ENCODE measurements at regions not wholly inside any gene's neighbourhood (a gene's known extent, or its start where the extent isn't known, plus 50 kb on each side); places are given as distances from the start of the nearest gene placed in this dataset.

DNA sequence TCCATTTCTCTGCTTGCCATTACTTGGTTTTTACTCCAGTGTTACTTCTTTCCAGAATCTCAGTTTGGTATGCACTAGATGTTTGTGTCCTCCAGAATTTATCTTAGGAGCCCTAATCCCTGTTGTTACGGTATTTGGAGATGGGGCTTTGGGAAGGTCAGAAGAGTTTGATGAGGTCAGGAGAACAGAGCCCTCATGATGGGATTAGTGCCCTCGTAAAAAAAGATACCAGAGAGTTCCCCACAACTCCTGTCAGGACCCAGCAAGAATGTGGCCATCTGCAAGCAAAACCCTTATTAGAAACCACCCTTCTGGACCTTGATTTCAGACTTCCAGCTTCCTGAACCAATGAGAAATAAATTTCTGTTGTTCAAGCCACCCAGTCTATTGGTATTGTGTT is 98.0 kb downstream of the ADAMTS1 start:
- Mint-ChIP-seq H3K4me1 (ENCODE audit: low read depth, unreplicated experiment) (no peaks in the 10 kb centered on the region), H3K4me3 (ENCODE audit: unreplicated experiment) (no peak overlapping the region), H3K27ac (ENCODE audit: unreplicated experiment) (no peak overlapping the region), H3K36me3 (ENCODE audit: unreplicated experiment) (no peaks in the 10 kb centered on the region), H3K27me3 (ENCODE audit: unreplicated experiment) (no peaks in the 10 kb centered on the region), H3K9me3 (ENCODE audit: unreplicated experiment) (peaks cover 2% of the 10 kb centered on the region)
- TF ChIP-seq, protein P1, sequence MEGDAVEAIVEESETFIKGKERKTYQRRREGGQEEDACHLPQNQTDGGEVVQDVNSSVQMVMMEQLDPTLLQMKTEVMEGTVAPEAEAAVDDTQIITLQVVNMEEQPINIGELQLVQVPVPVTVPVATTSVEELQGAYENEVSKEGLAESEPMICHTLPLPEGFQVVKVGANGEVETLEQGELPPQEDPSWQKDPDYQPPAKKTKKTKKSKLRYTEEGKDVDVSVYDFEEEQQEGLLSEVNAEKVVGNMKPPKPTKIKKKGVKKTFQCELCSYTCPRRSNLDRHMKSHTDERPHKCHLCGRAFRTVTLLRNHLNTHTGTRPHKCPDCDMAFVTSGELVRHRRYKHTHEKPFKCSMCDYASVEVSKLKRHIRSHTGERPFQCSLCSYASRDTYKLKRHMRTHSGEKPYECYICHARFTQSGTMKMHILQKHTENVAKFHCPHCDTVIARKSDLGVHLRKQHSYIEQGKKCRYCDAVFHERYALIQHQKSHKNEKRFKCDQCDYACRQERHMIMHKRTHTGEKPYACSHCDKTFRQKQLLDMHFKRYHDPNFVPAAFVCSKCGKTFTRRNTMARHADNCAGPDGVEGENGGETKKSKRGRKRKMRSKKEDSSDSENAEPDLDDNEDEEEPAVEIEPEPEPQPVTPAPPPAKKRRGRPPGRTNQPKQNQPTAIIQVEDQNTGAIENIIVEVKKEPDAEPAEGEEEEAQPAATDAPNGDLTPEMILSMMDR (IDR thresholded peaks at IDR 0.05; ENCODE audit: partially characterized antibody, unreplicated experiment), result no peak
- no peak for DNase-seq

DNA sequence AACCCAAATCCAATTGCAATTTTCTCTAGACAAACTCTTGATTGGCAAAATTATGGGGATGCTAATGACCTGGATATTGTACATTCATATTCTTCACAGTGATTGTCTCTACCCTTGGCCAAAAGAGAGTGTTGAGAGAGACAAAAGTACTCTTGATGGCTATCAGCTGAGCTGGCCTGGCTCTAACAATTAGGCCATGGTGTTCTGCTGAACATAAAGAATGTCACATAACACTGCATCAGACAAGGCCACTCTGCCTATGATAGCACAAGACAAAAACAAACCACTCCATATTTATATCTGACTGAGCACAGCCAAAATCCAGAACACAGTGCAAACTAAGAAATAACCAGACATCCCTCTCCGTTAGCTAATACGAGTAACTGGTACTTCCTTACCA is 101.7 kb downstream of the ADAMTS1 start:
- TF ChIP-seq, protein P1 (IDR thresholded peaks at IDR 0.05; ENCODE audit: partially characterized antibody, unreplicated experiment), result no peak
- H3K4me1 Mint-ChIP-seq (ENCODE audit: low read depth, unreplicated experiment), result no peaks in the 10 kb centered on the region
- no peak for DNase-seq
- H3K9me3 Mint-ChIP-seq (ENCODE audit: unreplicated experiment), result peaks cover 2% of the 10 kb centered on the region
- no peaks in the 10 kb centered on the region for H3K27me3 Mint-ChIP-seq (ENCODE audit: unreplicated experiment)
- no peak overlapping the region for H3K27ac Mint-ChIP-seq (ENCODE audit: unreplicated experiment)
- H3K36me3 Mint-ChIP-seq (ENCODE audit: unreplicated experiment), result peaks cover 5% of the 10 kb centered on the region
- H3K4me3 Mint-ChIP-seq (ENCODE audit: unreplicated experiment), result no peak overlapping the region

DNA sequence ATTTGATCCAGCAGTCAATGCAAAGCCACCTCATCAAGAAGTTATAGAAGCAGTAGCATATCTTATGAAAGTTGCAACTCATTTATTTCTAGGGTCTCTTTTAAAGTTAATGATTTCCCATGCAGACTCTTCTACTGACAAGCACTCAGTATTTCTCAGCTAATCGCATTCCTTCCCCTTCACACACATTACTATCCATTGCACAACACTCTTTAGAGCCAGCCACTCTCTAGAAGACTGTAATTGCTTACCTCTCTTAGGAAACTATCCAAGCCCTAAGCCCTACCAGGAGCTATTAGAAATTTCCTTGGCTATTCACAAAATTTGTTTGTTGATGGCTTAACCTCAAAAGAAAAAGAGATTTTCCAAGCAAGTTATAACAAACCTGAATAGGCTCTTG is 106.0 kb downstream of the ADAMTS1 start:
- Mint-ChIP-seq H3K4me3 (ENCODE audit: unreplicated experiment) (no peak overlapping the region), H3K27ac (ENCODE audit: unreplicated experiment) (no peak overlapping the region), H3K27me3 (ENCODE audit: unreplicated experiment) (no peaks in the 10 kb centered on the region), H3K36me3 (ENCODE audit: unreplicated experiment) (peaks cover 5% of the 10 kb centered on the region), H3K9me3 (ENCODE audit: unreplicated experiment) (peaks cover 2% of the 10 kb centered on the region), H3K4me1 (ENCODE audit: low read depth, unreplicated experiment) (peaks cover 1% of the 10 kb centered on the region)
- DNase-seq, result no peak
- TF ChIP-seq, protein P1 (IDR thresholded peaks at IDR 0.05; ENCODE audit: partially characterized antibody, unreplicated experiment), result no peak

DNA sequence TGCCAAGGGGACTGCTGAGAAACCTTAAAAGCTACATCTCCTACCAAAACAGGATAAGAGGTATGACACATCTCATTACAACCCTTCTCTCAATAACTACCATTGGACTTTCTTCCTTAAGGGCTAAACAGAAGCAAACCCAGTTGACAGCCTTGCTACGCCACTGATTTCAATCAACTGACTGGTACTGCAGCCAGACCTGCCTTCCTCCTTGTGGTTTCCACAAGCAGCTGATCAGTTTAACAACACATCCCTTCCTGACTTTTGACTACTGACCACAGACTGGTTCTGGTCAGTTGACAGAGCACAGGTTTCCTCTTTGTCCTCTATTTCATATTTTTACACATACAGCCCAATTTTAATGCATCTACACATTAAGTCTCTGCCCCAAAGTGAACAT is 108.8 kb downstream of the ADAMTS1 start:
- no peak for DNase-seq
- Mint-ChIP-seq H3K36me3 (ENCODE audit: unreplicated experiment) (peaks cover 5% of the 10 kb centered on the region), H3K9me3 (ENCODE audit: unreplicated experiment) (peaks cover 7% of the 10 kb centered on the region), H3K4me3 (ENCODE audit: unreplicated experiment) (no peak overlapping the region), H3K27me3 (ENCODE audit: unreplicated experiment) (peaks cover 8% of the 10 kb centered on the region), H3K4me1 (ENCODE audit: low read depth, unreplicated experiment) (peaks cover 13% of the 10 kb centered on the region), H3K27ac (ENCODE audit: unreplicated experiment) (no peak overlapping the region)
- TF ChIP-seq, protein P1 (IDR thresholded peaks at IDR 0.05; ENCODE audit: partially characterized antibody, unreplicated experiment), result no peak

DNA sequence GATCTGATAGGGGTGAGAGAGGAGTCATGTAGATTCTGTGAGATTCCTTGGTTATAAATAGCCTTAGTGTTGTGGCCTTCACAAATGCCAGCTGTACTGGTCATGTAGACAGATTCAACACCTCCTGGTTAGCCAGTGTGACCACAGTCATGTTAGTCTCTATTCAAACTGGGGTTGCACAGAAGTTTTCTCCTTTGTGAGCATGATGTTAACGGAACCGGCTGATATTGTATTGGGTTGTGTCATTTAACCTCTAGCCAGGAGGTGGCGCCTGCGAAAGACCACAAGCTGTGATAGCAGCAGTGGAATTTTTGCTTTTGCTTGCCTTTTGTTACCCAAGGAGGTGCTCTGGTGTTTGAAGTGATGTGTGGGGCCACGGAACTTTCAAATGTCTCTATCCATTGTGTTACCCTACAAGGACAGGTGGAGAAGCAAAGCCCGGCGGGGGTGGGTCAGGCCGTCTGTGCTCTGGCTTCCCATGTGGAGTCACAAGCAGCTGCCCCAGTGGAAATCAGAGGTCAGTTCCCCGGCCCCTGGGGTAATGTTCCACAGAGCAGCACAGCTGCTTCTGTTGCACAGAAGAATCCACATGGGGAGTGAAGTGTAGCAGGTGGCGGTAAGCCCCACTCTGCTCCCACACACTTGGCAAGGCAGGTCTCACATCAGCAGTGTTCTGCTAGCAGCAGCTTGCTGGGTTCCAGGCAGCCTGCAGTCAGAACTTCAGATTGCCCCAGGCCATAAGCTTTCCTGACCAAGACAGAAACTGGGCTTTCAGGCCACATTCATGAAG is 112.6 kb downstream of the ADAMTS1 start:
- Mint-ChIP-seq H3K27ac (ENCODE audit: unreplicated experiment) (peak overlapping the region; percentile 84), H3K4me1 (ENCODE audit: low read depth, unreplicated experiment) (peaks cover 13% of the 10 kb centered on the region), H3K27me3 (ENCODE audit: unreplicated experiment) (peaks cover 10% of the 10 kb centered on the region), H3K9me3 (ENCODE audit: unreplicated experiment) (peaks cover 7% of the 10 kb centered on the region), H3K4me3 (ENCODE audit: unreplicated experiment) (no peak overlapping the region), H3K36me3 (ENCODE audit: unreplicated experiment) (peaks cover 7% of the 10 kb centered on the region)
- TF ChIP-seq, protein P1 (IDR thresholded peaks at IDR 0.05; ENCODE audit: partially characterized antibody, unreplicated experiment), result peak; percentile 69
- DNase-seq, result peak; percentile 60
